PC-3 (cell line): ENCODE measurements at regions not wholly inside any gene's neighbourhood (a gene's known extent, or its start where the extent isn't known, plus 50 kb on each side); places are given as distances from the start of the nearest gene placed in this dataset.

Source experiments
- CTCF ChIP-seq: fragments of 300-600 bp; sonication (generic); conservative IDR thresholded peaks from 2 replicates; pipeline ENCODE4 v1.5.1; 2017; ENCODE audit warnings: antibody characterized with exemption, low read depth, mild to moderate bottlenecking, low read length
- EZH2 ChIP-seq: fragments of 300-600 bp; sonication (generic); IDR thresholded peaks from one replicate; pipeline ENCODE4 v1.6.1; 2017; ENCODE audit warnings: antibody characterized with exemption, mild to moderate bottlenecking, low read length; ENCODE audit not compliant: unreplicated experiment
- EZH2phosphoT487 ChIP-seq: fragments of 300-600 bp; sonication (generic); IDR thresholded peaks from 2 replicates; pipeline ENCODE4 v1.6.1; 2018; ENCODE audit warnings: mild to moderate bottlenecking, antibody characterized with exemption, low read length, borderline replicate concordance

- TF ChIP-seq CTCF, result no peak
- TF ChIP-seq EZH2, result no peak
- no peak for TF ChIP-seq EZH2phosphoT487
Measured at GRCh38 chr20:58583176-58583575, 67.9 kb upstream of the STX16 start.
